HG03432 (cell line): ENCODE measurements at regions not wholly inside any gene's neighbourhood (a gene's known extent, or its start where the extent isn't known, plus 50 kb on each side); places are given as distances from the start of the nearest gene placed in this dataset.

Experiments used
- ATAC-seq: cut with Tn5 transposase; IDR thresholded peaks from one replicate; pipeline ENCODE4 v1.9.1; 2021; ENCODE audit warnings: mild to moderate bottlenecking, moderate library complexity; ENCODE audit not compliant: unreplicated experiment

- no peak for ATAC-seq
Observed at GRCh38 chr4:46594661-46595060, 204.7 kb upstream of the GABRA2 start.

GRCh38 chr4:46586566-46586965 lies 196.6 kb upstream of the GABRA2 start:
- ATAC-seq, result no peak

- ATAC-seq, result no peak
Observed at GRCh38 chr4:46581677-46582076, 191.7 kb upstream of the GABRA2 start.

GRCh38 chr4:46554760-46555465 lies 165.0 kb upstream of the GABRA2 start:
- ATAC-seq, result no peak

- peak; percentile 78 for ATAC-seq
Observed at GRCh38 chr4:46550471-46550870, 160.5 kb upstream of the GABRA2 start.

- no peak for ATAC-seq
Observed at GRCh38 chr4:46549125-46549524, 159.2 kb upstream of the GABRA2 start.

- ATAC-seq, result no peak
Observed at GRCh38 chr4:46524751-46525150, 134.8 kb upstream of the GABRA2 start.

GRCh38 chr4:46520361-46520760 lies 130.4 kb upstream of the GABRA2 start:
- no peak for ATAC-seq

- no peak for ATAC-seq
Observed at GRCh38 chr4:46515940-46516339, 126.0 kb upstream of the GABRA2 start.

- ATAC-seq, result no peak
Observed at GRCh38 chr4:46508216-46508615, 118.3 kb upstream of the GABRA2 start.

GRCh38 chr4:46506876-46507275 lies 116.9 kb upstream of the GABRA2 start:
- no peak for ATAC-seq

- no peak for ATAC-seq
Observed at GRCh38 chr4:46505131-46505530, 115.2 kb upstream of the GABRA2 start.

GRCh38 chr4:46503739-46504138 lies 113.8 kb upstream of the GABRA2 start:
- ATAC-seq, result no peak

- no peak for ATAC-seq
Observed at GRCh38 chr4:46492394-46492793, 102.5 kb upstream of the GABRA2 start.

GRCh38 chr4:46491455-46491854 lies 101.5 kb upstream of the GABRA2 start:
- ATAC-seq, result no peak

GRCh38 chr4:46484881-46485280 lies 95.0 kb upstream of the GABRA2 start:
- no peak for ATAC-seq

GRCh38 chr4:46462733-46463132 lies 72.8 kb upstream of the GABRA2 start:
- ATAC-seq, result no peak

- no peak for ATAC-seq
Observed at GRCh38 chr4:46459308-46459707, 69.4 kb upstream of the GABRA2 start.

GRCh38 chr4:46450556-46450955 lies 60.6 kb upstream of the GABRA2 start:
- no peak for ATAC-seq

GRCh38 chr4:46445710-46446314 lies 55.9 kb upstream of the GABRA2 start:
- ATAC-seq, result no peak

- ATAC-seq, result no peak
Observed at GRCh38 chr4:46444318-46445000, 54.5 kb upstream of the GABRA2 start.

- ATAC-seq, result no peak
Observed at GRCh38 chr4:46442963-46443362, 53.0 kb upstream of the GABRA2 start.
